ENCODE measurements at regions not wholly inside any gene's neighbourhood (a gene's known extent, or its start where the extent isn't known, plus 50 kb on each side); places are given as distances from the start of the nearest gene placed in this dataset.

DNA sequence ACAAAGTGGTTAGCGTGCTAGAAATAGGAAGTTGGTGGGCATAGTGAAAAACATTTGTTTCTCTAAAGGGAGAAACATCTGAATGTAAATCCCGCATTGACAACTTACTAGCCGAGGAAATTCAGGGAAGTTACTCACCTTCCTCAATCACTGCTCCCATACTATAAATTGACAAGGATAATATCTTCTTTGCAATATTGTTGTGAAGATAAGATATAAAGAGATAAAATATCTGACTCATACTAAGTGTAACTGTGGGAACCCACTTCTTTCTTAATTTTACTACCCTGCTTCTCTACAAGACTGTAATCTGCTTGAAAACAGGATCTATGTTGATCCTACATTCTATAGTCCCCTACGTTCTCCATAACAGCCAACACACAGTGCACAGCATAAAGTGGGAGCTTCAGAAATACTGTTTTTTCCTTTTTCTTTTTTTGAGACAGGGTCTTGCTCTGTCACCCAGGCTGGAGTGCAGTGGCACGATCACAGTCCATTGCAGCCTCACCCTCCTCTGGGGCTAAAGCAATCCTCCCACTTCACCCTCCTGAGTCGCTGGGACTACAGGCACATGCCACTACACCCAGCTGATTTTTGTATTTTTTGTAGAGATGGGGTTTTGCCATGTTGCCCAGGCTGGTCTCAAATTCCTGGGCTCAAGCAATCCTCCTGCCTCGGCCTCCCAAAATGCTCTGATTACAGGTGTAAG lies 57.4 kb upstream of the C1orf21 start:
- no peak for DNase-seq

DNA sequence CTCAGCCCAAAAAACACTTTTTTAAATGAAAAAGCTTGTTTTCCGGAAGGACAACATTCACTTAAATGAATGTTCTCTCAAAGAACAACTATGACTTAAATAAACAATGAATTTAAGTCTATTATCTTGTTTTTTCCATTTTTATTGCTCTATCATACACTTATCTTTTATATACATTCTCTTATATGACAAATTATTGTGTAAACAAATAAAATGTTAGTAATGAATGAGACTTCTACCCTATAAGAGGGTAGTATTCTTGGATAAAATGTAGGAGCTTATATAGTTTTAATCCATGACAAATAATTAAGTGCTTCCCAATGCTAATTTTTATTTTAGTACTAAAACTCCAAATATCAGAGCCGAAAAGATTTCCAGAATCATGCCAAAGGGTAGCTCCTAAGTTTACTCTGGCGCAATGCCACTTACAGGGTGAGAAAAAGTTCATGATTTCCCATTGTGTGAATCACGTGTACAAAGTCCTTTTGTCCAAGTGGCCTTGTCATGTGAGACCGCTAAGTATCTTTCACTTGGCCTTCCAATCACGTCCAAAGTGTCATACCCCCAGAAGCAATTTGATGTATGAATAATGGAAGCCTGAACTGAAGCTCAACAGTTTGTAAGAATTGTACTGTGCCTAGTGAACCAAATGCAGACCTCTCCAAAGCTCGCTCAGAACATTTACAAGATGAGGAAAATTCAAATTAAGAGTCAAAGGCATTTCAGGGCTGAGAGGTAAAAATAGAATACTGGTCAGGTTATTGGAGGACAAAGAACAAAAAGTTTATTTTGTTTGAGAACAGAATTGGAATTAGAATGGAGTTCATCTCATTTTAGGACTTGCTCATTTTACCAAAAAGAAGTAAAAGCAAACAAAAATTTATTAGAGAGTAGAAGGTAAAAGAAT lies 56.6 kb upstream of the C1orf21 start:
- no peak for DNase-seq

DNA sequence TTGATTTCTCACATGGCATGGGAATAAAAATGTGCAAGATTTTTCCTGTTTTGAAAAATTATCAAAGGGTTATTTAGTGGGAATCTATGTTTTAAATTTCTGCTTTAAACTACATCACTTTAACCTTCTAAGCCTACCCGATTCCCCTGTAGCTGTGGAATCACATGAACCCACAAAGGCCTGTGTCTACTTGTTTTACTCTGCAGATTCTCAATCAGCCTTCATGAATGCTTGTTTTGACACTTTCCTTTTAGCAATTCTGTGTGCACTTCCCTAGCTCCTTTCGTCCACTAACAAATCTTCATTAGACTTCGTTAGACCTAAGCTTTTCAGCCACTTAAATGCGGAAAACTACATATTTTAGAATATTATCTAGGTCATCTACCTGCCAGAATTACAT lies 56.0 kb upstream of the C1orf21 start:
- no peak for DNase-seq

All from stimulated activated CD4-positive, alpha-beta T cell treated with anti-CD3 and anti-CD28 coated beads, Interleukin-4, amount 100 ng/mL, for 4 hours (primary cell).